OCI-LY1 (cell line): ENCODE measurements at regions not wholly inside any gene's neighbourhood (a gene's known extent, or its start where the extent isn't known, plus 50 kb on each side); places are given as distances from the start of the nearest gene placed in this dataset.

Experiments
- CTCF ChIP-seq: fragments of 200-600 bp; sonication (generic), shearing (Covaris generic); IDR thresholded peaks from 2 replicates; pipeline ENCODE4 v1.5.1; 2017; ENCODE audit warnings: mild to moderate bottlenecking, antibody characterized with exemption, low read length, moderate library complexity, mixed read lengths
- EZH2 ChIP-seq: fragments of 200-600 bp; sonication (generic), shearing (Covaris generic); IDR thresholded peaks from 2 replicates; pipeline ENCODE4 v1.8.0; 2017; ENCODE audit warnings: borderline replicate concordance, mixed run types, mild to moderate bottlenecking, antibody characterized with exemption, low read length, moderate library complexity, mixed read lengths

DNA sequence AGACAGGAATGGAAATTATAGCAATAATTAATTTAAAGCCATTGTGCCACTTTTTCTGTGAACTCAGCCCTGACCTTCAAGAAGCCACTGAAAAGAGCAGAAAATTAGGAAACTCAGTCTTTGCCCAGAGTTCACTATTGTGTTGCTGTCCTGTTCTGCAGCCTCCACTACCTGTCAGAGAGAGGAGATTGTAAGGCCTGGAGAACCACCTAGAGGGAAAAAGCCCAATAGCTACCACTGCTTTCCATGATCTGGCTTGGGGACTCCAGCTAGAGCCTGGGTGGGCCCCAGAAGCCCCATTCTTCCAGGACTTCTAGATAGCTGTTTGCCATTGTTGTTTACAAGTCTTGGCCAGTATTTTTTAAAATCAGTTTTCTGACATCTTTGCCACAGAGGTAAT is 176.1 kb upstream of the KLF7 start:
- TF ChIP-seq CTCF (no peak), EZH2 (no peak)
